HEK293T (cell line): ENCODE measurements at regions not wholly inside any gene's neighbourhood (a gene's known extent, or its start where the extent isn't known, plus 50 kb on each side); places are given as distances from the start of the nearest gene placed in this dataset.

Experiments
- ARNT ChIP-seq: fragments of 450-650 bp; IDR thresholded peaks from 2 replicates; pipeline ENCODE4 v1.6.1; 2017; ENCODE audit warnings: mild to moderate bottlenecking
- BHLHE40 ChIP-seq: fragments of 450-650 bp; IDR thresholded peaks from 2 replicates; pipeline ENCODE4 v1.6.1; 2016; ENCODE audit warnings: mild to moderate bottlenecking, moderate library complexity, borderline replicate concordance
- ELF4 ChIP-seq: fragments of 450-650 bp; IDR thresholded peaks from 2 replicates; pipeline ENCODE4 v1.6.1; 2017; ENCODE audit warnings: antibody characterized with exemption
- FOXM1 ChIP-seq: fragments of 450-650 bp; IDR thresholded peaks from 2 replicates; pipeline ENCODE4 v1.6.1; 2017; ENCODE audit warnings: mild to moderate bottlenecking, borderline replicate concordance
- L3MBTL2 ChIP-seq: fragments of 450-650 bp; conservative IDR thresholded peaks from 2 replicates; pipeline ENCODE4 v1.6.1; 2016; ENCODE audit warnings: mild to moderate bottlenecking
- TARDBP ChIP-seq: fragments of 450-650 bp; IDR thresholded peaks from 2 replicates; pipeline ENCODE4 v1.6.1; 2016

DNA sequence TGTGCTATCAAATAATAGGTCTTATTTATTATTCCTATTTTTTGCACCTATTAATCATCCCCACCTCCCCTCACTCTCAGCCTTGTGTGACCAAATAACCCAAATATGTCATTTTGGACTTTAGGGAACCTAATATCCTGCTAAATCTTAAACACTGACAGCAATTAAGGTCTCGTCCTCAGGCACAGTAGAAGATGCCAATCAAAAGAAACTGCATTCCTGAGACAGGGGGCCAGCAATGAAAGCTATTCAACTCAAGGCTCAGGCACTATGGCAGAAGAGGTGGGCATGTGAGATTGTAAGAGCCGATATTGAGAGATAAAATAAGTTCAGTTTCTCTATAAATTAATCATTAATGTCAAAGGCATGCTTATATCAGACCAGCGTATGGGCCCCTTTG lies 1437.7 kb upstream of the PCDH9 start:
- no peak for TF ChIP-seq TARDBP
- TF ChIP-seq ELF4: no peak
- no peak for TF ChIP-seq L3MBTL2
- TF ChIP-seq BHLHE40: no peak
- TF ChIP-seq FOXM1: no peak
- no peak for TF ChIP-seq ARNT
